Ectodermal cell (in vitro differentiated cells): ENCODE measurements at regions not wholly inside any gene's neighbourhood (a gene's known extent, or its start where the extent isn't known, plus 50 kb on each side); places are given as distances from the start of the nearest gene placed in this dataset.

ENCODE experiments used
- H3K27ac ChIP-seq: 2 replicates; pipeline ENCODE4 v1.7.0; 2013; ENCODE audit warnings: mild to moderate bottlenecking, low read depth, low read length; ENCODE audit not compliant: insufficient read depth, poor library complexity, severe bottlenecking
- H3K27me3 ChIP-seq: 2 replicates; pipeline ENCODE4 v1.7.0; 2013; ENCODE audit warnings: mild to moderate bottlenecking, low read length; ENCODE audit not compliant: insufficient read depth, control insufficient read depth, poor library complexity, severe bottlenecking
- H3K36me3 ChIP-seq: one replicate; pipeline ENCODE4 v1.7.0; 2013; ENCODE audit warnings: low read length; ENCODE audit not compliant: control insufficient read depth, insufficient read depth
- H3K4me1 ChIP-seq: one replicate; pipeline ENCODE4 v1.7.0; 2013; ENCODE audit warnings: low read length; ENCODE audit not compliant: control insufficient read depth, insufficient read depth
- H3K4me3 ChIP-seq: 2 replicates; pipeline ENCODE4 v1.7.0; 2013; ENCODE audit warnings: low read depth, low read length, control low read depth; ENCODE audit not compliant: insufficient read depth
- H3K9me3 ChIP-seq: 2 replicates; pipeline ENCODE4 v1.7.0; 2013; ENCODE audit warnings: mild to moderate bottlenecking, low read length, moderate library complexity; ENCODE audit not compliant: control insufficient read depth
- WGBS, 2 experiments: methylation state at CpG; one replicate each; pipeline ENCODE4 v1.1.7; 2013; ENCODE audit warnings: missing lambda C conversion rate in 2 of 2; 5-methylcytosine and 5-hydroxymethylcytosine counted together

DNA sequence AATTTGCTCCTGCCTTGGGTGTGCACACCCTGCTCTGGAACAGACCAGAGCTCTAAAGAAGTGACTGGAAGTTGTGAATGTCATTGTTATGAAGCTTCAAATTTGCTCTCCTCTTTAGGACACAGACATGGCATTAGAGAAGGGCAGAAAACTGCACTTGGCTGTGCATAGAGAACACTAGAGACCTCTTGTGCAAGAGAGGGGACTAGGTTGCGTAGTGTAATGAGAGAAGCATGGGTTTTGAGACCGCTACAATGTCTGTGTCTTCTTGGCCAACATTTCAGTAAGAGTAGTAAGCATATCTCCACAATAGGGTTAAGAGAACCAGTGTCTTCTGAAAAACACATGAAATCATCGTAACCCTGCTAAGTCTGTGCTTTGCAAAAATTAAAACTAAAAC lies 423.3 kb downstream of the SPRY2 start:
- H3K27me3 ChIP-seq, result no peaks in the 10 kb centered on the region
- H3K4me1 ChIP-seq, result peaks cover 8% of the 10 kb centered on the region
- H3K4me3 ChIP-seq, result no peak overlapping the region
- H3K36me3 ChIP-seq, result no peaks in the 10 kb centered on the region
- no peak overlapping the region for H3K27ac ChIP-seq
- H3K9me3 ChIP-seq, result no peaks in the 10 kb centered on the region
- WGBS, 2 experiments, result 90 to 98% methylated on average over 3 of the region's 3 CpGs

GRCh38 chr13:79915114-79915811 lies 425.7 kb downstream of the SPRY2 start:
- H3K9me3 ChIP-seq, result no peaks in the 10 kb centered on the region
- 92 to 93% methylated on average over 7 of the region's 7 CpGs for whole genome bisulfite sequencing, 2 experiments
- H3K27ac ChIP-seq, result no peak overlapping the region
- no peaks in the 10 kb centered on the region for H3K27me3 ChIP-seq
- no peaks in the 10 kb centered on the region for H3K36me3 ChIP-seq
- H3K4me3 ChIP-seq, result no peak overlapping the region
- peaks cover 8% of the 10 kb centered on the region for H3K4me1 ChIP-seq

GRCh38 chr13:79913141-79913827 lies 427.6 kb downstream of the SPRY2 start:
- H3K9me3 ChIP-seq, result no peaks in the 10 kb centered on the region
- H3K4me3 ChIP-seq, result no peak overlapping the region
- H3K36me3 ChIP-seq, result no peaks in the 10 kb centered on the region
- no peaks in the 10 kb centered on the region for H3K27me3 ChIP-seq
- no peak overlapping the region for H3K27ac ChIP-seq
- WGBS, 2 experiments, result 100% methylated on average over 1 of the region's 1 CpG
- peaks cover 5% of the 10 kb centered on the region for H3K4me1 ChIP-seq

DNA sequence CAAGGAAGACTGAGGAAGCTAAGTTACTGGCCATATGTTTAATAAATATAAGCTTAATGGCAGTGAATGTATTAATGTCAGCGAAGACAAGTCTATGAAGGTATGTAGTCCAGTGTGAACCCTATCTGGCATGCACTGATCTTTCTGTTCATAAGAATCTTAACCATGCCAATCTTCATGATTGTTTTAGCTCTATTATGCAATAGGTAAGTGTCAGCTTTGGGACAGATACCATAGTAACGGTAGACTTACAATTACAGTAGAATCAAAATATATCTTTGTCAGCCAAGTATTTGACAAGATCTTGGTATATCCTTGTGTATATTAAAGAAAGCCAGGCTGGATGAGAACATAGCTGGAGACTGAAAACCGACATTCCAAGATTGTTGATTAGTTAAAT lies 428.5 kb downstream of the SPRY2 start:
- Histone ChIP-seq H3K27ac (no peak overlapping the region), H3K27me3 (no peaks in the 10 kb centered on the region), H3K4me3 (no peak overlapping the region), H3K9me3 (no peaks in the 10 kb centered on the region), H3K36me3 (no peaks in the 10 kb centered on the region), H3K4me1 (peaks cover 5% of the 10 kb centered on the region)
- 46 to 48% methylated on average over 2 of the region's 3 CpGs for WGBS, 2 experiments

DNA sequence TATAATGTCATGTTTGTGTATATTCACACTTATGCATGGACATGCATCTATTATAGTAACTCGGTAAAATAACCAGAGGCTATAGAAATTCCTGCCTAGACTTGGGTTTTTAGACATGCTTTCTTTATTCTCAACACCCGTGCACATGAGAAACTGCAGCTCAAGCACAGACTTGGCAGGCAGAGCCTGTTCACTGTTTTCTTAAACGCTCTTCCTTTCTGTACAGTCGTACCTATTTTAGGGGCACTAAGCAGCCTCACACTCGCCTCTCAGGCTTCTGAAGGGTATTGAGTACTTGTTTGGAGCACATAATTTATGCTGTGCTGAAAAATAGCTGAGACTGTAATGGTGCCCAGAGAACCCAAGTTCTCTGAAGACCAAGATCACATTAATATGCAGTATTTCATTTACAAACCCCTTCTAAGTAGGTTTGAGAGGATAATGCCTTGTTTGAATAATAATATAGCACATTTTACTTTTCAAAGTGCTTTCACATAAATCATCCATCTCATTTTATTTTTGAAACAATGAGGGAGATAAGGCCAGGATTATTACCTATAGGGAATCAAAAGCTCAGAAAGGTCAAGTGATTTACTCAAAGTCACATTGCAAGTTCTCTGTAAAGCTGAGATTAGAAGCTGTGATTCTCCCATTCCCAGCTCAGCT lies 429.9 kb downstream of the SPRY2 start:
- H3K9me3 ChIP-seq, result no peaks in the 10 kb centered on the region
- peaks cover 5% of the 10 kb centered on the region for H3K4me1 ChIP-seq
- H3K27ac ChIP-seq, result no peak overlapping the region
- 95 to 98% methylated on average over 5 of the region's 5 CpGs for WGBS, 2 experiments
- no peaks in the 10 kb centered on the region for H3K36me3 ChIP-seq
- no peak overlapping the region for H3K4me3 ChIP-seq
- no peaks in the 10 kb centered on the region for H3K27me3 ChIP-seq

- Histone ChIP-seq H3K9me3 (no peaks in the 10 kb centered on the region), H3K27ac (no peak overlapping the region), H3K27me3 (no peaks in the 10 kb centered on the region), H3K4me1 (no peaks in the 10 kb centered on the region), H3K36me3 (no peaks in the 10 kb centered on the region), H3K4me3 (no peak overlapping the region)
- WGBS, 2 experiments, result 95 to 100% methylated on average over 2 of the region's 2 CpGs
Observed at GRCh38 chr13:79909644-79910043, 428.7 kb downstream of the NDFIP2 start.

GRCh38 chr13:79908381-79908780 lies 427.4 kb downstream of the NDFIP2 start:
- H3K9me3 ChIP-seq, result no peaks in the 10 kb centered on the region
- H3K27ac ChIP-seq, result no peak overlapping the region
- H3K4me3 ChIP-seq, result no peak overlapping the region
- H3K4me1 ChIP-seq, result no peaks in the 10 kb centered on the region
- 96 to 97% methylated on average over 3 of the region's 3 CpGs for WGBS, 2 experiments
- no peaks in the 10 kb centered on the region for H3K36me3 ChIP-seq
- no peaks in the 10 kb centered on the region for H3K27me3 ChIP-seq

DNA sequence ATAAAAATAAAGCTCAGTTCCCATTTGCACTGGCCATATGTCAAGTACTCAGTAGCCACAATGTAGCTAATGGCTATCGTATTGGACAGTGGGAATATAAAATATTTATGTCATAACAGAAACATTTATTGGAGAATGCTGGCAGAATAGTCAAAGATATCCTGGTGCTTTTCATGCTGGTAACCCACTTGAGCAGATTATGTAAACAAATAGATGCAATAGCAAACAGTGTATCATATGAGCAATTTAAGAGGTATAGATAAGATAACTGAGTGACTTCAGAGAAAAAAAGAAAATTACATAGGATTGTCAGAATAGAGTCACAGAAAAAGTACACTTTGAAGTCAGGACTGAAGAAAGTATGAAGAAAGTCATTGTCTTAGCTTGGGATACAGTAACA lies 426.6 kb downstream of the NDFIP2 start:
- Histone ChIP-seq H3K36me3 (no peaks in the 10 kb centered on the region), H3K9me3 (no peaks in the 10 kb centered on the region), H3K4me3 (no peak overlapping the region), H3K27me3 (no peaks in the 10 kb centered on the region), H3K27ac (no peak overlapping the region), H3K4me1 (no peaks in the 10 kb centered on the region)
- WGBS, 2 experiments, result 92 to 100% methylated on average over 1 of the region's 1 CpG

DNA sequence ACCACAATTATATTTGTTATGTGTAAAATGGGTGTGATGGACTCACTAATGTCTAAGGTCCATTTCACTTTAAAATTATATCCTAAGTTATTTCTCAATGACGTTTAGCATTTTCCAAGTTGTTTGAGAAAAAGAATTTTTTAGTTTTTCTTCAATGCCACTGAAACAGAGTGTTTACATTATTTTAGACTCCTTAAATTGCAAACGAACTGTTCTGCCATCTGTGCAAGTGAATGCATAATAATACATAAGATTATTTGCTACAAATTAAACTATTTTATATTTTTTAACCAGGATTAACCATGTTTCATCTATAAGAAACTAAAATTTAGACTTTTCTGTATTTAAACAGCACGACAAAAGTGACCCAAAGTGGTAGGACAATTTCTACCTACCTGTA lies 425.4 kb downstream of the NDFIP2 start:
- WGBS, 2 experiments, result 82 to 95% methylated on average over 2 of the region's 3 CpGs
- no peaks in the 10 kb centered on the region for H3K4me1 ChIP-seq
- no peak overlapping the region for H3K4me3 ChIP-seq
- no peaks in the 10 kb centered on the region for H3K9me3 ChIP-seq
- no peak overlapping the region for H3K27ac ChIP-seq
- H3K36me3 ChIP-seq, result no peaks in the 10 kb centered on the region
- no peaks in the 10 kb centered on the region for H3K27me3 ChIP-seq

GRCh38 chr13:79905018-79905417 lies 424.1 kb downstream of the NDFIP2 start:
- H3K27me3 ChIP-seq, result no peaks in the 10 kb centered on the region
- H3K9me3 ChIP-seq, result no peaks in the 10 kb centered on the region
- H3K4me1 ChIP-seq, result no peaks in the 10 kb centered on the region
- H3K27ac ChIP-seq, result no peak overlapping the region
- no peak overlapping the region for H3K4me3 ChIP-seq
- WGBS, 2 experiments, result 100% methylated on average over 1 of the region's 2 CpGs; no CpG with 5 or more reads in 1 of the 2 experiments
- H3K36me3 ChIP-seq, result no peaks in the 10 kb centered on the region
